Occipital lobe (tissue), 1 donor: ENCODE measurements at regions not wholly inside any gene's neighbourhood (a gene's known extent, or its start where the extent isn't known, plus 50 kb on each side); places are given as distances from the start of the nearest gene placed in this dataset.

ENCODE experiments used
- DNase-seq: peaks from one replicate; lab custom pipeline; 2025; lab: John Stamatoyannopoulos, UW

DNA sequence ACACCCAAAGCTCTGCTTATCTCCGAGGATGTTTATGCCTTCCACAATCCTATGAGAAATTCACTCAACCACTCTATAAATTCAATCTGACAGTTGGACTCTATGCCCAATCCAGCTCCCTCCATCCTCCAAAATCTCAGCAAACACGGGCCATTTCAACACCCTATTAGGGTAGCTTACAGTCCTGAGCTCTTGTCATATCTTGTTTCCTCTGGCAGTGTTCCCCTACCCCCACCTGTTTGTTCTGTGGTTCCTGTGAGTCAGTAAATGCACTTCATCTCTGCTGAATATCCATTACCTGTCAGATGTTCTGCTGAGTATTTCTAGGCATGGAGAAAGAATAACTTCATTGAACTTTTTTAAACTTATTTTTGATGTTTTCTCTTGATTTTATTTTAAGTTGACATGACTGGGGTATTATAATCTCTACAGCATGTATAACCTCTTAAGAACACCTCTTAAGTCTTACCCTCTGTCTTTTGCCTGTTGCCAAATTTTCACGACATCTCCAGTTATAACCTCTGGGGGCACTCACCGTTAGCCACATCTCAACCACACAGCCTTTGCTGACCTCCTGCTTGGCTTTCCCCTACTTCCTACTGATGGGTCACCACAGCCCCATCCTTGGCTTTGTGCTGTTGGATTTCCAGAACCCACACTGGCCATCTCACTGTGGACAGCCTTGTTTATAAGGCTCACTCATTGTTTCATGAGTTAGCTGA lies 317.0 kb upstream of the TMPO start:
- DNase-seq = no peak

GRCh38 chr12:98208816-98209215 lies 306.6 kb upstream of the TMPO start:
- no peak for DNase-seq

DNA sequence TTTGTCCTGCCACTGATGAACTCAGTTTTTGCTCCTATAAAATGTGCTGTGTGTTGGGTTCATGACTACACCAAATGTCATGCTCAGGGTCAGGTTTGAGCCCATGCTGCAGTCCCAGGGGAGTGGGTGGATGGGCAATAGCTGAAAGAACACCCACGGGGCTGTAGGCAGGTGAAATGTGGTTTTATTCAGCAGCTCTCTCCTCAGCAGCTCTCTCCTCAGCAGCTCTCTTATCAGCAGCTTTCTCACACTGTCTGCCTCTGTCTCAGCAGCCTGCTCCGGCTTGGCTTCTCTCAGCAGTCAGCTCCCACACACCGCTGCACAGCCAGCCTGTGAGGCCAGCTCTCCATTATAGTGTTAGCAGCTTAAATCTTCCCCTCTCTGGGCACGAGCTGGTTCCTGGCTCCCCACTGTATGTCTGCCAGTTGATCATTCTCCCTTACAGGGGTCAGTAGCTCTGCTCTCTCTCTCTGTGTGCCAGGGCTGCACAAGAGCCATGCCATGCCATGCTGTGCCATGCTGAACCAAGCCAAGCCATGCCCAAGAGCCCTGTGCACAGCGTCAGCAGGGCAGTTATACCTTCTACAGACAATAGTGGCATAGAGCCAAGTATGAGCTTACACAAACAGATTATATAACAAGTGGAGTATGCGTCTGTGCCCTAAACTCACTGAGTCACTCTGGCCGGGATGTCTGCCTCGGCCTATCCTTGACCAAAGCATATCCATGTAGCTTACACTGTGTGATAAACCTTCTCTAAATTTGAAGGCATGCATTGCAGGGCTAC lies 303.3 kb upstream of the TMPO start:
- no peak for DNase-seq

DNA sequence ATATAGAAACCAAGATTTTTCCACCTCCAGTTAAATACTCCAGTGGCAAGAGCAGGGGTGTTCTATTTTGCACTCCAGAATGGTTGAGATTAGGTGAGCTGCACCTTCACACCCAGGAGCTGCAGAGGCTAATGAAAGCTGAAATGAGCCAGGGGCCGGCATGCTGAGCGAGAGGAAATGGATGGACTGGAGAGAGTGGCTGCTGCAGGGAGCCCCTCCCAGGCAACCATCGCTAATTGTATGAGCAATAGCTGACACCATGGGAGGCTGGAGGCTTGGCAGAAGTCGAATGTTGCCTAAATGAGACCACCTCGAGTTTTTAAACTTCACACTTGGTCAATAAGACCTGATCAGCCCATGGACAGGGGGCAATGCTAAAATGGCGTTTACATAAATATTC lies 301.8 kb upstream of the TMPO start:
- no peak for DNase-seq

- no peak for DNase-seq
Observed at GRCh38 chr12:98217257-98217656, 298.1 kb upstream of the TMPO start.

DNA sequence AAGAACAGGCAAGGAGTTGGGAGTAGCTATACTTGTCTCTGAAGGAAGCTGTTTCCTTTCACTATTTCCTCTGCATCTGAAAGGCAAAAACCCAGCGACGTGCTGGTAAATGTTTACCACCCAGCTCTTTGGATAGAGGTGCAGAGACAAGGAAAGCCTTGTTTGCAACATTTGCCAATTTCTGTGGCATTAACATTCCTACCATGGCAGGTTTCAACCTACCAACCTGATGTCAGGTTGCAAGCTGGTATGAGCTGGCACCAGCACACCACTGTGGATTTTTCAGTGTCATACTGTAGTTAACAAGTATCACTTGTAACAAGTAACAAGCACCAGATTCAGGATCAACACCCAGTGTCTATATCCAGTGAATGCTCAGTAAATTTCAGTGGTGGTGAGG lies 294.8 kb upstream of the TMPO start:
- no peak for DNase-seq

DNA sequence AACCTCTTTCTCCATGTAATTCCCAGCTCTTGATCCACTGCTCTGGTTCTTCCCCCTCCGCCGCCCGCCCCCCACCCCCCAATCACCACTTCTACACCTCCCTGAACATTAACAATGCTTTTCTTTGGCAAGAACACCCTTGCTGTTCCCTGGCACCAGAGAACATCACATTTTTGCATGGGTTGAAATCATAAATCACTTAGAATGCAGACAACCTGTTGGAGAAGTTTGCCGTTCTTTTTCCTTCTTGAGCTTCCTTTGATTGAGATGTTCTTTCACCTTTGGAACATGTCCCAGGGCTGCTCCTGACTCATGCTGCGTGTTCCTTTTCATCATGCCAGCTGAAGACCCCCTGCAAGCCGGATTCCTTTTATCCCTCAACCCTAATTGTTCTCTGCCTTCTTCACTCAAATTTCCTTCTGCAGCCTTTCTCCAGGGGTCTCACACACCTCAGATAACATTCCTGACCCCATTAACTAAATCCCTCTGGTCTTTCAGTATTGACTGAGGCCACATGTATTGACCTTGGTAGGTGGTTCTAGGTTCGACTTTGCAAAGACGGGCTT lies 294.1 kb upstream of the TMPO start:
- no peak for DNase-seq

GRCh38 chr12:98222135-98222534 lies 293.3 kb upstream of the TMPO start:
- no peak for DNase-seq

DNA sequence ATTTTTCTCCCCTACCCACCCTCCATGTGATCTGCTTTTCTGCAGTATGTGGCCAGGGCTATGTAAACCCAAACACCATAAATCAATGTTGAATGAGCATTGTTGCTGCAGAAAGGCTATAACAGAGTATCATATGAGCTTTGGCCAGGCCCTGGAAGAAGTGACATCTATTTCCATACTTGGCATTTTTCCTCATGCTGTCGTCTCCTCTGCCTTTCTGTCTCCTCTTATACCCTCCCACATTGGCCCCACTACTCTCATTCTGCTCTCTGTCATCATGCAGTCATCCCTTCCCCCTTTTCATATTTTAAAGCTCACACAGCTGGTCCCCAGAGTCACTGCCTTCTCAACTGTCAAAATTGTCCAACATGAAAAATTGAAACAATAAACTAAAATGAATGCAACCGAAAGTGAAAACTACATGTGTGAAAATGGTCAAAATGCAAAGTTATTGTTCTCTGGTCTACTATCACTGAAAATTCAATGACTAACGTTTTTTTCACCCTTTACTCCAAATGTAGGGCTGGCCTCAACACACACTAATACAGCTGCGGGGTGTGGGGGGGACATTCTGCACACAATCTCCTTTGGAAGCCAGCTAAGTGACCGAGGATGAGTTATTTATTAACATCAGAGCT lies 290.7 kb upstream of the TMPO start:
- DNase-seq = no peak

DNA sequence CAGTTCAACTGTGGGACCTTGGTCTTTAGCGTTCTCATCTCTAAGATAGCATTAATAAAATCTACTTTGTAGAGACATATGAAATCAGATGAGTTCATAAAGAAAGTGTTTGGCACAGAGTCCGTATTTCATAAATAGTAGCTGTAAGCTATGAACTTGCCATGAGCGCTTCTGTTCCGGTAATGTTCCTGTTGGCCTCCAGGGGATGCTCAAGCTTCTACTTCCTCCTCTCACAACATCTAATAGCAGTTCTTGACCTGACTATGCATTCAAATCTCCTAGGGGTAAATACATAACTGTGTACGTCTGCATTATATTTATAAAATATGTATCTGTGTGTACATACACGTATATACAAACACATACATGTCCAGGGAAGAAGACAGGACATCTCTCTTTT lies 288.2 kb upstream of the TMPO start:
- DNase-seq = no peak

DNA sequence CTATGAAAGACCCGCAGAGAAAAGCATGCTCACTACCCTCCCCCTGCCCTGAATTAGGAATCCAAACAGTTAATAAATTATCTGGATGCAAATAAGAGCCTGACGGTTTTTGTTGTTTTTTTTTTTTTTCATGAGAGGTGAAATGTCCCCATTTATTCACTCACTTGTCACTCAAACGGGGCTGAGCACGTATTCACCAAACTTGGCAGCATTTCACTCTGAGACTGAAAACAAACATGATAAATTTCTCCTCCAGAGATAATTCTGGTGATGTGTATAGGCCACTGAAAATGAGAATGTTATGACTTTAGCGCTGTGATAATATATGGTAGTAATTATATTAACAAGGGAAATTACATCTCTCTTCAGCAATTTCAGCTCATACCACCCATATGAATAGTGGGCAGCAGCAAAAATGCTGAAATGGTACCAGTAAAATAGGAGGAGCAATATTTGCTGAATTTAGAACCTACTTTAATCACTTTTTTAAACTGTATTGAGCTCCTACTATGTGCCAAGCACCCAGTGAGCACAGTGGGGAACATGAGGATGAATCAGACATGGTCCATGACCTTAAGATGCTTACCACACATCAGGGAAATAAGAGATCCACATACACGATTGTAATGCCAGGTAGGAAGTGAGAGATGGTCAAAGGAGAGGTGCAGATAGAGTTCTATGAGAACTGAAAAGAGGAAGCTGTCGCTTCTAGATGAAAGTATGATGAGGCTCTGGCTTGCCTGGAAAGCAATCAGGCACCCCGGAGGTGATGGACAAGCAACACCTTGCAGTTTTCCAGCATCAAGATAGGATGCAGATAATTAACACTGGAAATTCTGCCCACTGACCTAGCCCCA lies 286.5 kb upstream of the TMPO start:
- no peak for DNase-seq

- no peak for DNase-seq
Observed at GRCh38 chr12:98229540-98229924, 285.9 kb upstream of the TMPO start.

DNA sequence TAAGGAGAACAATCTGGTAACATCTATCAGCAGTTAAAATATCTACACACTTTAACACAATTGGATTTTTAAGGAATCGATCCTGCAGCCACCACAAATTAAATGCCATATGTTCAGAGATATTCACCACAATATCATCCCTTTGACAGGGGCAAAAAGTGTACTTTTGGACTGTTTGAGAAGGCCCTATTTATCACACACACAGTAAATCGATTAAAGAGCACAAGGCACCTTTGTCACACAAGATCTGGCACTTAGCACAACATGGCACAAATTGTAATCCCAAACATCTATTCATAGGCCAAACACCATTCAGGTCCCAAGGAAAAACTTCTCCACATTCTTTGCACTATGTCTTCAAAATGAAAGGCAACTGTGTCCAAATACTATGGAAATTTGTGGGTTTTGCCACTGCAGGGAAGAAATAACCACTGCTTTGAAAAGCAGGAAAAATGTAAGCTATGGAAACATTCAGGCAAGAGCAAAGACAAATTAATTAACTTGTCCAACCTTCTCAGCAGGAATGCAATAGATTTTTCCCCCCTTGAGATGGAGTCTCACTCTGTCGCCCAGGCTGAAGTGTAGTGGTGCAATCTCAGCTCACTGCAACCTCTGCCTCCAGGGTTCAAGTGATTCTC lies 282.5 kb upstream of the TMPO start:
- DNase-seq = no peak

- no peak for DNase-seq
Observed at GRCh38 chr12:98235301-98235700, 280.1 kb upstream of the TMPO start.

DNA sequence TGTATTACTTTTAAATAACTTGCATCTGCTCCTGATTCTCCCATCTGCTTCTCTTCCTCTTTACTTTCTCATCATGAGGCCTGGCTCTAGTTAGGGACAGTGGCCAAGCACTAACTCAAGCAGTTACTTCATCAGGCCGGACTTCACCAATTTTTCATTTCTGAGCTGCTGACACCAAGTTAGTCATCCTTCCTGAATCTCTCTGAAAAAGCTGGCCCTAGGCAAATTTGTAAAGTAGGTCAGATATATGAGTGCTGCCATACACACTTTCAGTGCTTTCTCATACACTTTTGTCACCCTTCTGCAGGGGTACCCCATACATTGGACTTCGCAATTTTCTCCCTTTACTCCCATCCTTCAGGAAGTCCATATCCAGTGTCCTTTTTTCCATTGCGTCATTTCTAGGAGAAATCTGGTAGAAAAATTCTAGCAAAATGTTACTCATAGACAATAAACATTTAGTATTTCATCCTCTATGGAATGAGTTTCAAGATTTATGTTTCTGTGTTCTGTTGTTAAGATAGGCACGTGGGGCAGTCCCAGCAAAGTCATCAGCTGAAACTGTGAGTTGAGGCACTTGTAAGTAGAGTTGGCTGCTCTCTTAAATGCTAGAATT lies 276.8 kb upstream of the TMPO start:
- DNase-seq = no peak

DNA sequence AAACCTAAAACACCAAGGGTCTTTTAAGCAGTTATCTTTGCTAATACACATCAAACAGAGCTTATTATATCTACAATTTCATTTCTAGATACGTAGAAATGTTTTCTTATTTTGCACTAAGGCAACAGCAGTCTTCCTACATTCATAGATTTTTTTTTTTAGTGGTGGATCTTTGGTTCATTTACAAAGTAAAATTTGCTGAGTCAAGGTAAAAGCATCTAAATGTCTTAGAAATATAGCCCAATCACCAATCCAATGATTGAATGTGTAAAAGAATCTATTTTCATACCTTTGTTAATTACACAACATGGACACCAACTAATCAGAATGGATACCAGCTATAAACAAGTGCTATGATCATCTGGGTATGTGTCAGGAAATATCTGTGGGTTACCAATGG lies 272.2 kb upstream of the TMPO start:
- no peak for DNase-seq

GRCh38 chr12:98244136-98244535 lies 271.3 kb upstream of the TMPO start:
- DNase-seq = no peak

GRCh38 chr12:98253207-98254037 lies 262.0 kb upstream of the TMPO start:
- no peak for DNase-seq

GRCh38 chr12:98256830-98257229 lies 258.6 kb upstream of the TMPO start:
- DNase-seq = no peak

- no peak for DNase-seq
Observed at GRCh38 chr12:98259693-98260092, 255.7 kb upstream of the TMPO start.
